HEK293T (cell line): ENCODE measurements at regions not wholly inside any gene's neighbourhood (a gene's known extent, or its start where the extent isn't known, plus 50 kb on each side); places are given as distances from the start of the nearest gene placed in this dataset.

Experiments used
- CTCF ChIA-PET: fragments of 350-600 bp; formaldehyde crosslinking; extraction: SDS; loops from one replicate; lab custom pipeline; 2021; ENCODE audit warnings: antibody characterized with exemption, inconsistent platforms; lab: Yijun Ruan, JAX
- POLR2A ChIA-PET: fragments of 350-600 bp; formaldehyde crosslinking; extraction: SDS; loops from one replicate; lab custom pipeline; 2020; ENCODE audit warnings: antibody characterized with exemption, inconsistent platforms; lab: Yijun Ruan, JAX
- DNase-seq: peaks from one replicate; pipeline ENCODE4 v3.0.0; 2012; ENCODE audit warnings: mixed read lengths; ENCODE audit errors: extremely low spot score
- ARNT ChIP-seq: fragments of 450-650 bp; IDR thresholded peaks from 2 replicates; pipeline ENCODE4 v1.6.1; 2017; ENCODE audit warnings: mild to moderate bottlenecking
- BHLHE40 ChIP-seq: fragments of 450-650 bp; IDR thresholded peaks from 2 replicates; pipeline ENCODE4 v1.6.1; 2016; ENCODE audit warnings: mild to moderate bottlenecking, moderate library complexity, borderline replicate concordance
- CTBP1 ChIP-seq: fragments of 450-650 bp; IDR thresholded peaks from 2 replicates; pipeline ENCODE4 v1.6.1; 2016; ENCODE audit warnings: borderline replicate concordance
- ELF4 ChIP-seq: fragments of 450-650 bp; IDR thresholded peaks from 2 replicates; pipeline ENCODE4 v1.6.1; 2017; ENCODE audit warnings: antibody characterized with exemption
- FOXA1 ChIP-seq: fragments of 450-650 bp; IDR thresholded peaks from 2 replicates; pipeline ENCODE4 v1.6.1; 2016; ENCODE audit warnings: mild to moderate bottlenecking
- FOXK2 ChIP-seq: fragments of 450-650 bp; IDR thresholded peaks from 2 replicates; pipeline ENCODE4 v1.6.1; 2016; ENCODE audit warnings: mild to moderate bottlenecking
- FOXM1 ChIP-seq: fragments of 450-650 bp; IDR thresholded peaks from 2 replicates; pipeline ENCODE4 v1.6.1; 2017; ENCODE audit warnings: mild to moderate bottlenecking, borderline replicate concordance
- HDGF ChIP-seq: fragments of 450-650 bp; IDR thresholded peaks from 2 replicates; pipeline ENCODE4 v1.6.1; 2017; ENCODE audit warnings: antibody characterized with exemption, borderline replicate concordance
- L3MBTL2 ChIP-seq: fragments of 450-650 bp; conservative IDR thresholded peaks from 2 replicates; pipeline ENCODE4 v1.6.1; 2016; ENCODE audit warnings: mild to moderate bottlenecking
- LEF1 ChIP-seq: fragments of 450-650 bp; IDR thresholded peaks from 2 replicates; pipeline ENCODE4 v1.6.1; 2017; ENCODE audit warnings: mild to moderate bottlenecking, borderline replicate concordance
- NFRKB ChIP-seq: fragments of 450-650 bp; IDR thresholded peaks from 2 replicates; pipeline ENCODE4 v1.6.1; 2016; ENCODE audit warnings: mild to moderate bottlenecking, moderate library complexity
- PKNOX1 ChIP-seq: fragments of 450-650 bp; IDR thresholded peaks from 2 replicates; pipeline ENCODE4 v1.6.1; 2016
- SP1 ChIP-seq: fragments of 450-650 bp; IDR thresholded peaks from 2 replicates; pipeline ENCODE4 v1.6.1; 2017
- SUZ12 ChIP-seq: fragments of 450-650 bp; IDR thresholded peaks from 2 replicates; pipeline ENCODE4 v1.6.1; 2016; ENCODE audit warnings: mild to moderate bottlenecking
- TARDBP ChIP-seq: fragments of 450-650 bp; IDR thresholded peaks from 2 replicates; pipeline ENCODE4 v1.6.1; 2016
- ZNF384 ChIP-seq: fragments of 450-650 bp; IDR thresholded peaks from 2 replicates; pipeline ENCODE4 v1.6.1; 2016

- TF ChIP-seq ZNF384: no peak
- no peak for TF ChIP-seq SUZ12
- no peak for TF ChIP-seq CTBP1
- TF ChIP-seq ELF4: no peak
- no peak for TF ChIP-seq HDGF
- no peak for TF ChIP-seq SP1
- no peak for TF ChIP-seq PKNOX1
- TF ChIP-seq TARDBP: no peak
- TF ChIP-seq NFRKB: no peak
- no peak for TF ChIP-seq FOXK2
- TF ChIP-seq ARNT: no peak
- no peak for TF ChIP-seq FOXM1
- no peak for TF ChIP-seq FOXA1
- no peak for TF ChIP-seq L3MBTL2
- no peak for TF ChIP-seq LEF1
- TF ChIP-seq BHLHE40: no peak
- ChIA-PET POLR2A (no interaction called here), CTCF (no interaction called here)
- no peak for DNase-seq
These were observed 339.0 kb downstream of the GABRB3 start for GRCh38 chr15:26433818-26434217.

- CTCF ChIA-PET: interaction anchor here (0.6 kb wide), 1 partner anchor 172 kb away, joined by 3 read pairs; no protein-coding TSS in a partner anchor
- no peak for DNase-seq
- POLR2A ChIA-PET: no interaction called here
- TF ChIP-seq PKNOX1: no peak
- TF ChIP-seq TARDBP: no peak
- no peak for TF ChIP-seq HDGF
- TF ChIP-seq FOXA1: no peak
- no peak for TF ChIP-seq BHLHE40
- no peak for TF ChIP-seq FOXM1
- TF ChIP-seq SUZ12: no peak
- no peak for TF ChIP-seq ELF4
- no peak for TF ChIP-seq FOXK2
- TF ChIP-seq ZNF384: no peak
- no peak for TF ChIP-seq L3MBTL2
- TF ChIP-seq NFRKB: no peak
These were observed 339.8 kb downstream of the GABRB3 start for GRCh38 chr15:26433060-26433459.

- DNase-seq: no peak
- no peak for TF ChIP-seq LEF1
- TF ChIP-seq ZNF384: no peak
- TF ChIP-seq L3MBTL2: no peak
- no peak for TF ChIP-seq ARNT
- no peak for TF ChIP-seq FOXM1
- TF ChIP-seq NFRKB: no peak
- TF ChIP-seq FOXK2: no peak
- POLR2A ChIA-PET: no interaction called here
- CTCF ChIA-PET: no interaction called here
These were observed 351.8 kb downstream of the GABRB3 start for GRCh38 chr15:26421065-26421464.

- TF ChIP-seq LEF1 (no peak), BHLHE40 (no peak), PKNOX1 (no peak), NFRKB (no peak), SP1 (no peak), FOXK2 (no peak), ARNT (no peak), TARDBP (no peak), SUZ12 (no peak), FOXM1 (no peak), CTBP1 (no peak), FOXA1 (no peak), ELF4 (no peak), ZNF384 (no peak), L3MBTL2 (no peak)
- DNase-seq: no peak
- CTCF ChIA-PET: no interaction called here
- POLR2A ChIA-PET: no interaction called here
These were observed 377.2 kb downstream of the GABRB3 start for GRCh38 chr15:26395624-26396023.

GRCh38 chr15:26394801-26395200, 378.1 kb downstream of the GABRB3 start:
- TF ChIP-seq ARNT (no peak), NFRKB (no peak), CTBP1 (no peak), FOXK2 (no peak), FOXM1 (no peak), PKNOX1 (no peak), L3MBTL2 (no peak), SP1 (no peak), FOXA1 (no peak), BHLHE40 (no peak), SUZ12 (no peak), TARDBP (no peak), ELF4 (no peak), LEF1 (no peak), HDGF (no peak), ZNF384 (no peak)
- ChIA-PET POLR2A (no interaction called here), CTCF (no interaction called here)
- no peak for DNase-seq

- no peak for DNase-seq
- ChIA-PET CTCF (no interaction called here), POLR2A (no interaction called here)
- TF ChIP-seq CTBP1 (no peak), FOXM1 (no peak), HDGF (no peak), L3MBTL2 (no peak), BHLHE40 (no peak)
These were observed 379.9 kb downstream of the GABRB3 start for GRCh38 chr15:26392956-26393355.
